HG03558 (cell line): ENCODE measurements at regions not wholly inside any gene's neighbourhood (a gene's known extent, or its start where the extent isn't known, plus 50 kb on each side); places are given as distances from the start of the nearest gene placed in this dataset.

Experiments
- ATAC-seq: cut with Tn5 transposase; IDR thresholded peaks from one replicate; pipeline ENCODE4 v1.9.1; 2021; ENCODE audit warnings: moderate number of reproducible peaks; ENCODE audit not compliant: unreplicated experiment; ENCODE audit errors: extremely low read depth

GRCh38 chr4:22922426-22922825, 229.7 kb downstream of the GBA3 start:
- no peak for ATAC-seq

DNA sequence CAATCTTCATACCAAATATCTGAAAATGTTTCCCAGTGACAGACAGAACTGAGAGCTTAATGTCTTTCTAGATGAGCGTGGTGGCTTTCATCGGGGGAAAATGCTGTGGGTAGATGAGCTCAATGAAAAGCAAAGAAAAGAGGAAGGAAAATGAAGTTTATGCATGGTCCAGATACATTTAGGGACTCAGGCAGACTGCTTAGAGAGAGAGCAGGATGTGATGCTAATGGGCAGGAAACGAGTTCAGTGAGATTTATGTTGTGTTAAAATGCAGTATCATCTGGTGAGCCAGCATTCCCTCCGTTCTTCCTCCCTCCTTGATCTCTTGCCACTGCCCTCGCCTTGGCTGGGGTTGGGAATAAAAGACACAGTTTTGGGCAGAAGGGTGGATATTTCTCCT, 229.2 kb downstream of the GBA3 start:
- ATAC-seq: no peak

DNA sequence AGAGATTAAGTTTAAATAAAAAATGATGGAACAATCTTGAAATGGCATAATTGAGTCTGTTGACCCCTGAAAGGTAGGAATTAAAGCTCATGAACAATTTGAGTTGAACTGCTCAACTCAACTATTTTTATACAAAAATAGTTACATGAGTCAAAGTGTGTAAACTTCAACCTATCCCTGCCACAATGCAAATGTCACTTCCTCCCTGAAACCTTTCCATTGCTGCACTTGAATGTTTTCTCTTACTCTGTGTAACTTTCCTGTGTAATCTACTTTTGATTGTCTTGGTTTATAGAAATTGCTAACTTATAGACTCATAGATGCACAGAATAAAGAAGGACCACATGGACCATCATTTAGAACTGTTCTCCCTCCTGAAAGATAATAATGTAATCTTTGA, 218.5 kb downstream of the GBA3 start:
- no peak for ATAC-seq

- ATAC-seq: no peak
These were observed 217.5 kb downstream of the GBA3 start for GRCh38 chr4:22910200-22910599.

GRCh38 chr4:22906045-22906444, 213.3 kb downstream of the GBA3 start:
- ATAC-seq: no peak

GRCh38 chr4:22903913-22904312, 211.2 kb downstream of the GBA3 start:
- ATAC-seq: no peak

DNA sequence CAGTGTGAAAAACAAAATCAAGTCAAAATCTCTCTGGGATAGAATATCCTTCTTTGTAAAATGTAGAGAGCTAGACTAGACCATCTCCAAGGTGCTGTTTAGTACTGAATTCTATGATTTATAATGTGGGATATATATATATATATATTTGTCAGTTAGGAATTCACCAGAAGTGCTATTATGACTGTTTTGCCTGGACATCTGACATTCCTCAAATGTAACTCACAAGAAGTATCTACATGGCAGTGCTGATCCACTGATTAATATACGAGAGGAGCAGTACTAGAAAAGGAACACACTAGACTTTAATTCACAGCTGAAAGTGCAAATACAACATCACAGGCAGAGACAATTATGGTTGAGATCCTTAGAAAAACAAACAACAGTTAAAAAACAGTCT, 208.9 kb downstream of the GBA3 start:
- ATAC-seq: no peak

DNA sequence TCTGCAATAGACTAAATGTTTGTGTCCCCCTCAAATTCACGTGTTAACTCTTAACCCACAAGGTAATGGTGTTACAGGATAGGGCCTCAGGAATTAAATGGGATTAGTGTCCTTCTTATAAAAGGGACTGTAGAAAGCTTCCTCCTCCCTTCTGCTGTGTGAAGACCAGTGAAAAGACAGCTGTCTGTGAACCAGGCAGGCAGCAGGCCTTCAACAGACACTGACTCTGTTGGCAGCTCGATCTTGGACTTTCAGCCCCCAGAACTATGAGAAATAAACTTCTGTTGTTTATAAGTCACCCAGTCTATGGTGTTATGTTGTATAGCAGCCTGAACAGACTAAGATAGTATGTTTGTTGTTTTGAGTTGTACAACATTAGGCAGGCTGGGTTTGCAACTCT, 208.1 kb downstream of the GBA3 start:
- no peak for ATAC-seq

- no peak for ATAC-seq
These were observed 204.9 kb downstream of the GBA3 start for GRCh38 chr4:22897520-22898108.

DNA sequence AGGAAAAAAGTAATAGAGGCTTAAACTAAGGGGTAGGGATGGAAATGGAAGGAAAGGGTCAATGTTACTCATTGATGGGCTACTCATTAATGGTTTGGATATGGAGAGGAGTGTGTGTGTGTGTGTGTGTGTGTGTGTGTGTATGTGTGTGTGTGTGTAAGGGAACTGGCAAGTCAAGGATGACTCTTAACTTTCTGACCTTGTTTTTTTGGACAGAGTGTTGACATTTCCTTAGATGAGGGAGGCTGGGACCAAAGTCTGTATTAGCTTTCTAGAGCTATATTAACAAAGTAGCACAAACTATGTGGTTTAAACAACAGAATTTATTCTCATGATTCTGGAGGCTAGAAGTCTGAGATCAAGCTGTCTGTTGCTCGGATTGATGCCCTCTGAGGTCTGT, 202.7 kb downstream of the GBA3 start:
- no peak for ATAC-seq

DNA sequence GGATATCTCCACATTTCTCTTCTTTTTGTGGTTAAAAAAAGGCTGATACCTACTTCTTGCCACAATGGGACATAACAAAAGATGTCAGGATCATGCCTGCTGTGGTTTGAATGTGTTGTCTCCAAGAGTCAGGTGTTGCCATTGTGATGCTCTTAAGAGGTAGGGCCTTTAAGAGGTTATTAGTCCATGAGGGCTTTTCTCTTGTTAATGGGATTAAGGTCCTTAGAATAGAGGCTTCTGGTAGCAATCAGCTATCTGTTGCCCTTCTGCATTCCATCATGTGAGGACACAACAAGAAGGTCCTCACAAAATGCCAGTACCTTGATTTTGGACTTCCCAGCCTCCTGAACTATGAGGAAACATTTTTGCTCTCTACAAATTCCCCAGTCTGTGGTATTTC, 191.4 kb downstream of the GBA3 start:
- ATAC-seq: no peak

- ATAC-seq: no peak
These were observed 188.7 kb downstream of the GBA3 start for GRCh38 chr4:22881411-22881810.

DNA sequence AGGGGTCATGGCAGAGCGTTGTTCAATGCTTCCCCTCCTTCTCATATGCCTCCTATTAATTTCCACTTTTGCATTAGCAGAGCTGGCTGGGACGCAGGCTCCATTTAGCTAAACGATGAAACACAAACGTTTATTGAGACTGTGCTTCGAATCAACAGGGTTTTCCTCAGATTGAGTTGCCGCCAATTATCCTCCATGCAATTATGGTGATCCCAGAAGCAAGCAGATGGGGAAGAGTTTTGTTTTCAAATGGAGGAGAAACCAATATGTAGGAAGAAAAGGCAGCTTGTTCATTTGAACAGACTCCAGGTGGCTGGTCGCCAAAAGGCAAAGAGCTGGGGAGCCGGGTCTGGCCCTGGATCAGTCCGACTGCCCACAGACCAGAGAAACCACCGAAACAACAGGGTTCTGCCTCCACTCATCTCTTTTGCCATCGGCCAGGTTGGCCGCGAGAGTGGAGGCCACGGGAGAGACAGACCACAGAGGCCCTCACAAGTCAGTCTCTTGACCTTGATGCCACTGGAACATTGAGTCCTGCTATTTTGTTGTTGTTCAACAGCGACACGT, 184.8 kb downstream of the GBA3 start:
- ATAC-seq: no peak

DNA sequence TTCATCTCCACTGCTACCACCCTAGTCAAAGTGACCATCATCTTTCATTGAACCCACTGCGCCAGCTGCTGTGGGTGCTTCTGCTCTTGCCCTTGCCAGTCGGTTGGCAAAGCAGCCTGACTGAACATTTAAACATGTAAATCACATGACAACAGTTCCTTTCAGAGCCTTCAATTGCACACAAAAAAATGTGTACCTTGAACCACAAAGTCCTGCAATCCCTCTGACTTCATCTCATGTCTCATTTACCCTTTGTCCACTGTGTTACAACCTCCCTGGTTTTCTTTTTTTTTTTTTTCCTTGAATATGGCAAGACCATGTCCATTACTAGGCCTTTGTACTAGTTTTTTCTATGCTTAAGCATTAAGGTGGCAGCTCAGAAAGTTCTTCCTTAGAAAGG, 183.5 kb downstream of the GBA3 start:
- no peak for ATAC-seq

- no peak for ATAC-seq
These were observed 183.0 kb downstream of the GBA3 start for GRCh38 chr4:22875587-22876257.

- no peak for ATAC-seq
These were observed 181.7 kb downstream of the GBA3 start for GRCh38 chr4:22874334-22874912.

GRCh38 chr4:22873899-22874298, 181.2 kb downstream of the GBA3 start:
- no peak for ATAC-seq

- ATAC-seq: no peak
These were observed 178.2 kb downstream of the GBA3 start for GRCh38 chr4:22870847-22871449.

GRCh38 chr4:22869235-22869634, 176.5 kb downstream of the GBA3 start:
- no peak for ATAC-seq
